M059J (cell line): ENCODE measurements at regions not wholly inside any gene's neighbourhood (a gene's known extent, or its start where the extent isn't known, plus 50 kb on each side); places are given as distances from the start of the nearest gene placed in this dataset.
"Not testable (repeated sequence)": the region's sequence is repeated elsewhere in the genome, so short reads cannot be mapped to it uniquely, and the experiment has no call there.

ENCODE experiments used
- DNase-seq: peaks from one replicate; pipeline ENCODE4 v3.0.0-alpha.2; 2012; ENCODE audit warnings: low read depth

GRCh38 chr3:153440311-153440710 is 278.3 kb downstream of the RAP2B start:
- DNase-seq: no peak

DNA sequence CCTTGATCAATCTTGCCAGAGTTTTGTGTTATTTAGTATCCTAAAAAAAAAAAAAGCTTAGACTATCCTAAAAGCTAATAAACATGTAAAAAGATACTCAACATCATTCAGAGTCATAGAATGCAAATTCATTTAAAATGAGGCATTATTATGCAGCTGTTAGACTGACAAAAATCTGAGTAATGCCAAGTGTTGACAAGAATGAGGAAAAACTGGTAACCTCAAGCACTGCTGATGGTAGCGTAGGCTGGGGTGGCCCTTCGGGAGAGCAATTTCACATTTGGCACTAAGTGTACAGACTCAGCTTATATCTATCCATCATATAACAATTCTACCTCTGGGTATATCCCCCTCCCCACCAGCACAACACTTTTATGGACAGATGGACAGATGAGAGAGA is 280.4 kb downstream of the RAP2B start:
- no peak for DNase-seq

GRCh38 chr3:153442799-153443487 is 280.9 kb downstream of the RAP2B start:
- no peak for DNase-seq

DNA sequence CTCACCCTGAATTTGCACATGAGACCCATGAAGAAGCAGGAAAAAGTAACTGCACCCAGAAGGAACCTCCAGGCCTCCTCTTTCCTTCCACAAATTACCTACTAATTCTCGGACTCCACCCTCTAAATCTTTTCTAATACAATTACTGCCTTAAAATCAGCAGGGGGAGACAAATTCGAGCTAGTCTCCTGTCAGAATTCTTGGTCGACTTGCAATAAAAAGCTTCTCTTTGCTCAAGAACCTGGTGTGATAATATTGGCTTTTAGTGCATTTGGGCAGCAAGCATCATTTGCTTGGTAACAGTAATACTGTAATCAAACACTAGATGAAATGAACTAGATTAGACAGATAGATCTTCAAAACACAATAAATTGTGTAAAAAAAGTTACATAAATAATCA is 281.9 kb downstream of the RAP2B start:
- peak; percentile 23 for DNase-seq

GRCh38 chr3:153445817-153446216 is 283.8 kb downstream of the RAP2B start:
- DNase-seq: no peak

- DNase-seq: no peak
These were observed 286.3 kb downstream of the RAP2B start for GRCh38 chr3:153448151-153448829.

GRCh38 chr3:153456833-153457545 is 295.0 kb downstream of the RAP2B start:
- no peak for DNase-seq

GRCh38 chr3:153458881-153459280 is 296.9 kb downstream of the RAP2B start:
- no peak for DNase-seq

GRCh38 chr3:153462545-153462944 is 300.5 kb downstream of the RAP2B start:
- DNase-seq: no peak

DNA sequence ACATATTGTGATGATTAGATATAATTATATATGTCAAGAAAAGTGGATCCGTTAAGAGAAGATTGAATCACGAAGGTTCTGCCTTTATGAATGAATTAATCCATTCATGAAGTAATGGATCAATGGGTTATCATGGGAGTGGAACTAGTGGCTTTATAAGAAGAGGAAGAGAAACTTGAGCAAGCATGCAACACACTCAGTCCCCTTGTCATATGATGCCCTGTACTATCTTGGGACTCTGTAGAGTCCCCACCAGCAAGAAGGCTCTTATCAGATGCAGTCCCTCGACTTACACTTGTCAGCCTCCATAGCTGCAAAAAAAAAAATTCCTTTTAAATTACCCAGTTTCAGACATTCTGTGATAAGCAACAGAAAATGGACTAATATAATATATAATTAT is 301.9 kb downstream of the RAP2B start:
- no peak for DNase-seq

GRCh38 chr3:153469162-153469561 is 307.1 kb downstream of the RAP2B start:
- DNase-seq: no peak

GRCh38 chr3:153484842-153485241 is 322.8 kb downstream of the RAP2B start:
- DNase-seq: no peak

DNA sequence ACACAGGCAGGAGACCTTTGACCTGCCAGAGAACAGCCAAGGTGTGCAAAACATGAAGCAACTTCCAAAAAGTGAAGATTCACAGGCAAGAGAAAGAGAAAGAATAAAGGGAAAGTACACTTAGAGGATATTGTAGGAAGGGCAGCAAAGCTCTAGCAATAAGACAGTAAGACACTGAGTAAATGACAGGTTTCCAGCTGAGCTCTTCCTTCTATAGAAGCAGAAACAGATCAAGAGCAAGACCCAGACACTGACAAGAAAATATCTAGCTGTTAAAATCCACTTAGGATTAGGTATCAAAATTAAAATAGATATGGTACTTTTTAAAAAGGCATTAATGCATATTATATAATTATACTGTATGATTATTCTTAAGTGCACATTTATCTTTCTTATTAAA is 333.4 kb downstream of the RAP2B start:
- no peak for DNase-seq

- no peak for DNase-seq
These were observed 340.7 kb downstream of the RAP2B start for GRCh38 chr3:153502682-153503081.

DNA sequence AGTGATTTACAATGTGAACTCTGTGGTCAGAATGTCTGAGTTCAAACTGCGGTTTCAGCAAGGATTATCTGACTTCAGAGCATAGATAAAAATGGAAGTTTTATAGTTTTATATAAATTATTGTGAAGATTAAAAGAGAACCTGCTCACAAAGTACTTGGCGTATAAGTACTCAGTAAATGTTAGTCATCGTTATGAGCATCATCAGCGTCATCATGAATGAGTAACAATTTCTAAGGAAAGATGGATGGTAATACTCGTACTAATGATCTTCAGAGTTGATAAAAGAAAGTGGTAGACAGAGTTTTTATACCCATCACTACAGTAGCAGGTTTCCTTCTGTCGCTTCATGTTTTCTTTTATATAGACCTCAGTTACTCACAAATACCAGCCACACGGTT is 341.8 kb downstream of the RAP2B start:
- DNase-seq: peak; percentile 5

DNA sequence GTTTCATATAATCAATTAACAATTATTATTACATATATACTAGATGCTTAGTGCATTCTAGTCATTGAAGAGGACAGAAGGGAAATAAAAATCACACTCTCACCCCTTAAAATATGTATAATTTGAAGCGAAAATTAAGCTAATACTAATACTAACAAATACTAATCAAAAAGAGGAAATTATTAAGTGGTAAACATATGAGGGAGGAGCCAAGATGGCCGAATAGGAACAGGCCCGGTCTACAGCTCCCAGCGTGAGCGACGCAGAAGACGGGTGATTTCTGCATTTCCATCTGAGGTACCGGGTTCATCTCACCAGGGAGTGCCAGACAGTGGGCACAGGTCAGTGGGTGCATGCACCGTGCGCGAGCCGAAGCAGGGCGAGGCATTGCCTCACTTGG is 344.2 kb downstream of the RAP2B start:
- not testable (repeated sequence) for DNase-seq

DNA sequence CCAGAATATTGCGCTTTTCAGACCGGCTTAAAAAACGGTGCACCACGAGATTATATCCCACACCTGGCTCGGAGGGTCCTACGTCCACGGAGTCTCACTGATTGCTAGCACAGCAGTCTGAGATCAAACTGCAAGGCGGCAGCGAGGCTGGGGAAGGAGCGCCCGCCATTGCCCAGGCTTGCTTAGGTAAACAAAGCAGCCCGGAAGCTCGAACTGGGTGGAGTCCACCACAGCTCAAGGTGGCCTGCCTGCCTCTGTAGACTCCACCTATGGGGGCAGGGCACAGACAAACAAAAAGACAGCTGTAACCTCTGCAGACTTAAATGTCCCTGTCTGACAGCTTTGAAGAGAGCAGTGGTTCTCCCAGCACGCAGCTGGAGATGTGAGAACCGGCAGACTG is 344.7 kb downstream of the RAP2B start:
- DNase-seq: not testable (repeated sequence)

DNA sequence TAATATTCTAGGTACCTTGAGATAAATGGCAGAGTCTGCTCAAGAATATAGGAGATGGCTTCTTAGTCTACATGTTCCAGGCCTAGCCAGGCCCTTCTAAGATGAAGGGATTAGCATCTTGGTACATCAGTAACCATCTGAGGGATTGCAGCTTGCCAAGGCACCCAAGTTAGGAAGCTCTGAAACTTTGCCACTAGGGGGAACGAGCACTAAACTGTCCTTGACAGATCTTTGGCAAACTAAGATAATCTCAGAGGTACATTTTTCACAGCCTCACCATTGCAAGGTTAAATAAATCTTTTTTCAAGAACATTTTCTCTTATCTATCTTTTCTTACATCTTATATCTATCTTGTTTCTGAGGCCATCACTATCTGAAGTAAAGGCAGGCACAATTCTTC is 351.2 kb downstream of the RAP2B start:
- peak; percentile 7 for DNase-seq

DNA sequence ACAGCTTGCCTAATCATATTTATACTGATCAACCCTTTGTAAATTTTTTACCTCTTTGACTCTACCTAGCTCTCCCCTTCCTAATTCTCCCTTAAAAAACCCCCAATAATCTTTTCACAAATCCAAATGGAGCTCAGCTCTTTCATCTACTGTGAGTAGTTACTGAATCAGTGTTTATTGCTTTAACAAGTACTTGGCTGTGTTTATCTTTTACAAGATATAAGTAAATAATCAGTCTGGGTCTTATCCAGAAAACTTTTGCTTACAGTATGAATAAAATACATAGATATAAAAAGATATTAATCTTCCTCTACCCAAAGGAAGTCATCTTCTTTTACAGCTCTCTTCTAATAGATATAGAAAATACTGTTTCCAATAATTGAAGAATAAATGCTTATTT is 366.4 kb downstream of the RAP2B start:
- DNase-seq: no peak

DNA sequence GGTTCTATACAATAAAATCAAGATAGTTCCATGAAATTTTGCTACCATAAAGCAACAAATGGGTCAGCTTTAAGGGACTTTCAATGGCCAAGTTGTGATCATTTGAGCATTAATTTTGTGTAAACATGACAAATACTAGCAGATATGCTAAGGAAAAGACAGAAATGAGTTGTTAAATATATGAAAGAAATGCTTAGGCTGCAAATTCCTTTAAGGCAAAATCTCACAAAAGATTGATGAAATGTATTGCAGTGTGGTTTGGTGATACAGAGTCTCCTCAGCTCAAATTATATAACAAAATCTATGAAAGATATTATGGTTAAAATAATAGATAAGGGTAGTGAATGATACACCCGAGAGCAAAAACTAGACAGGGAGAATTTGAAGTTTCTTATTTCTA is 377.2 kb downstream of the RAP2B start:
- DNase-seq: no peak

DNA sequence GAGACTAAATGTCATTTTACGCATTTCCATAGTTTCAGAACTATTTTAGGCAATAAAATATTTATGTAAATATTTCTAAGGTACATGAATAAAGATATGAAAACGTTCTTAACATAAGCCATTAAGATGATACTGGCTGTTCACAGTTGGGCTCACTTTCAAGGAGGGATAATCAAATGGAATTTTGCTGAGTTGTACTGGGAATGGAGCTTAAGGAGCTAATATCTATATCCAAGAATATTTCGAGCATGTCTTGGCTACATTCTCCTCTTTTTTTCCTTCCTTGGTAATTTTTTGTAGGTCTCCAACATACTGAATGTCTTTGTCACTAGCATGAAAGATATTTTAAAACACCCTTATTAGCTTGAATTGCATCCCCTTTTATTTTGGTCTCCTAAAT is 383.4 kb downstream of the RAP2B start:
- DNase-seq: no peak

GRCh38 chr3:153547970-153548369 is 385.9 kb downstream of the RAP2B start:
- no peak for DNase-seq

GRCh38 chr3:153549686-153550085 is 387.7 kb downstream of the RAP2B start:
- not testable (repeated sequence) for DNase-seq
